Testis (tissue), 2 donors: ENCODE measurements at regions not wholly inside any gene's neighbourhood (a gene's known extent, or its start where the extent isn't known, plus 50 kb on each side); places are given as distances from the start of the nearest gene placed in this dataset.

Experiments used
- POLR2A ChIP-seq: fragments of 450-650 bp; IDR thresholded peaks from one replicate; pipeline ENCODE4 v1.6.1; 2017; ENCODE audit warnings: antibody characterized with exemption, mild to moderate bottlenecking, moderate library complexity
- TF ChIP-seq, protein P1 (sequence below), 3 experiments: fragments of 450-650 bp in 2 of 3; fragments of 200-600 bp in 1 of 3; sonication (generic) in 1 of 3; IDR thresholded peaks; one replicate each; pipeline ENCODE4 v1.5.1; 2016 to 2019; ENCODE audit warnings: antibody characterized with exemption in 3 of 3, mild to moderate bottlenecking in 2 of 3, moderate library complexity in 1 of 3

DNA sequence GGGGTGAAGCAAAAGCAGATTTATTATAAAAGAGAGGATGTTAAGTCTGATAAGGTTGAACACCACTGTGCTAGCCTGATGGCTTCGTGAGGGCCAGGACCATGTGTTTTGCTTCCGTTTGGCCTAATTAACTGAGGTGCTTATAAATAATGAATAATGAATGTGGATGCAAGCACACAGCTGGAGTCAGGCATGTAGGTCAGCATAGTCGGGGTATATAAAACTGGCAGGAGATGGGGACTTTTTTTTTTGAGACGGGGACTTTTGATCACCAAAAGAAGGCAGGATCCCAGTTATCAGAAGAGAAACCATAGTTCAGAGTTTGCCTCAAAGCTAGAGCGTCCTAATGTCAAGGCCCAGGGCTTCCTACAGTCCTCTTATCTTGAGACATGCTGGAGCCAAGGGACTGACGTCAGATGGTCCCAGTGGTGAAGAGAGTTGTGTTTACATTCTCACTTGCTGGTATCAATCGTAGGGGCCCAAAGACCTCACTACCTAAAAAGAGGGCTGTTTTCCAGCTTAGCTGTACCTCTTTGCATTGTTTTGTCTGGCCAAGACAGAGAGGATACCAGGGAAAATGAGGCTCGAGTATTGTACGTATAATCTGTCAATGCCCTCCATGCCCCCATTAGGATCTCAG, 50.4 kb downstream of the RTL9 start:
- TF ChIP-seq, protein P1, sequence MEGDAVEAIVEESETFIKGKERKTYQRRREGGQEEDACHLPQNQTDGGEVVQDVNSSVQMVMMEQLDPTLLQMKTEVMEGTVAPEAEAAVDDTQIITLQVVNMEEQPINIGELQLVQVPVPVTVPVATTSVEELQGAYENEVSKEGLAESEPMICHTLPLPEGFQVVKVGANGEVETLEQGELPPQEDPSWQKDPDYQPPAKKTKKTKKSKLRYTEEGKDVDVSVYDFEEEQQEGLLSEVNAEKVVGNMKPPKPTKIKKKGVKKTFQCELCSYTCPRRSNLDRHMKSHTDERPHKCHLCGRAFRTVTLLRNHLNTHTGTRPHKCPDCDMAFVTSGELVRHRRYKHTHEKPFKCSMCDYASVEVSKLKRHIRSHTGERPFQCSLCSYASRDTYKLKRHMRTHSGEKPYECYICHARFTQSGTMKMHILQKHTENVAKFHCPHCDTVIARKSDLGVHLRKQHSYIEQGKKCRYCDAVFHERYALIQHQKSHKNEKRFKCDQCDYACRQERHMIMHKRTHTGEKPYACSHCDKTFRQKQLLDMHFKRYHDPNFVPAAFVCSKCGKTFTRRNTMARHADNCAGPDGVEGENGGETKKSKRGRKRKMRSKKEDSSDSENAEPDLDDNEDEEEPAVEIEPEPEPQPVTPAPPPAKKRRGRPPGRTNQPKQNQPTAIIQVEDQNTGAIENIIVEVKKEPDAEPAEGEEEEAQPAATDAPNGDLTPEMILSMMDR (IDR thresholded peaks at IDR 0.05) = no peak
- no peak for TF ChIP-seq POLR2A
